ENCODE measurements at regions not wholly inside any gene's neighbourhood (a gene's known extent, or its start where the extent isn't known, plus 50 kb on each side); places are given as distances from the start of the nearest gene placed in this dataset.

DNA sequence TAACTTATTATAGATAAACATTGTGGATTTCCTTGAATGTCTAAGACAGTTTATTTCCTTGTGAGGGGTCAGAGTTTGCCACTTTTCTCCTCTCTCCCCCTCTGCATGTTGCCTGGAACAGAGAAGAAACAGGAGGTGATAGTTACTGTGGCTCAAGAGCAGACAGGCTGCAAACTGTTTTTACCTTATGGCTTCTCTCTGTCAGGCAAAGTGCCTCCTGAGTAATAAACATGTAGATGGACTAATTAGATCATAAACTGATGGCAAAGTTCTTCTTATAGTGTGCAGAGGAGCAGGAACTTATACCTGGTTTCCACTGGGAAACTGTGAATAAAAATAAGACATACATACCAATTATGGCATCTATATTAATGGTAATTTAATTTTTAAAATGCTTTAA, 133.1 kb upstream of the CDH12 start:
- TF ChIP-seq CTCF (IDR thresholded peaks at IDR 0.05) (no peak), POLR2A (IDR thresholded peaks at IDR 0.05) (no peak), EP300 (IDR thresholded peaks at IDR 0.05) (no peak)

Data from ovary (tissue), 3 donors.